A549 (cell line): ENCODE measurements at regions not wholly inside any gene's neighbourhood (a gene's known extent, or its start where the extent isn't known, plus 50 kb on each side); places are given as distances from the start of the nearest gene placed in this dataset.

Experiments
- ATAC-seq, 2 experiments: fragments of 200-7000 bp in 1 of 2; fragments of >200 bp in 1 of 2; cut with Nextera tagmentation in 1 of 2; cut with Tn5 transposase in 1 of 2; 3 replicates each; pipeline versions ENCODE4 v1.8.0 to v1.9.1; 2018 to 2020; ENCODE audit warnings: mild to moderate bottlenecking in 1 of 2, moderate library complexity in 1 of 2
- CTCF ChIA-PET: fragments of 300-600 bp; sonication (Branson Sonifier 250); formaldehyde crosslinking; extraction: SDS; loops from one replicate; lab custom pipeline; 2021; ENCODE audit warnings: antibody characterized with exemption, inconsistent platforms; lab: Yijun Ruan, JAX
- POLR2A ChIA-PET: fragments of 350-600 bp; formaldehyde crosslinking; extraction: SDS; loops from one replicate; lab custom pipeline; 2021; ENCODE audit warnings: antibody characterized with exemption, inconsistent platforms; lab: Yijun Ruan, JAX
- DNase-seq, 2 experiments: peaks; one replicate each; pipeline versions ENCODE4 v3.0.0 to v3.0.0-alpha.2; 2011 to 2016; ENCODE audit warnings: low read depth in 1 of 2, low spot score in 1 of 2
- FAIRE-seq: peaks from 2 replicates; lab custom pipeline; 2011; peaks lifted over from hg19 to GRCh38; lab: Jason Lieb, UNC
- H3K27ac ChIP-seq, 2 experiments: fragments of >200 bp; sonication (Bioruptor Twin); formaldehyde crosslinking; 3 replicates each; pipeline ENCODE4 v1.5.1; 2016 to 2017
- H3K4me1 ChIP-seq: fragments of >200 bp; sonication (Bioruptor Twin); formaldehyde crosslinking; 3 replicates; pipeline ENCODE4 v1.6.1; 2016
- H3K4me2 ChIP-seq: fragments of >200 bp; sonication (Bioruptor Twin); formaldehyde crosslinking; 3 replicates; pipeline ENCODE4 v1.6.1; 2016
- H3K4me3 ChIP-seq: fragments of >200 bp; sonication (Bioruptor Twin); formaldehyde crosslinking; 3 replicates; pipeline ENCODE4 v1.5.1; 2016
- H3K9me3 ChIP-seq: fragments of >200 bp; sonication (Bioruptor Twin); formaldehyde crosslinking; 3 replicates; pipeline ENCODE4 v1.6.1; 2016
- BCL3 ChIP-seq: fragments of >200 bp; sonication (Bioruptor Twin); formaldehyde crosslinking; IDR thresholded peaks from 3 replicates; pipeline ENCODE4 v1.6.1; 2016
- BHLHE40 ChIP-seq: IDR thresholded peaks from 2 replicates; pipeline ENCODE4 v1.6.1; 2012; ENCODE audit warnings: low read depth, low read length, inconsistent platforms
- CBX2 ChIP-seq: fragments of 200-600 bp; sonication (generic); IDR thresholded peaks from 2 replicates; pipeline ENCODE4 v1.6.1; 2016; ENCODE audit warnings: low read depth, mild to moderate bottlenecking, borderline replicate concordance
- CTCF ChIP-seq: fragments of >200 bp; sonication (Bioruptor Twin); formaldehyde crosslinking; IDR thresholded peaks from 3 replicates; pipeline ENCODE4 v1.5.1; 2016
- EHF ChIP-seq: fragments of 250-450 bp; sonication (Bioruptor Pico); IDR thresholded peaks from 2 replicates; pipeline ENCODE4 v1.5.0; 2020; ENCODE audit warnings: mild to moderate bottlenecking
- ESRRA ChIP-seq: fragments of 150-350 bp; IDR thresholded peaks from 2 replicates; pipeline ENCODE4 v1.6.1; 2014; ENCODE audit warnings: mild to moderate bottlenecking, low read length, borderline replicate concordance
- FOSB ChIP-seq: fragments of 250-450 bp; sonication (Bioruptor Pico); IDR thresholded peaks from 2 replicates; pipeline ENCODE4 v1.5.0; 2020; ENCODE audit warnings: mild to moderate bottlenecking, moderate library complexity
- FOSL2 ChIP-seq, 2 experiments: fragments of 450-650 bp in 1 of 2; fragments of >200 bp in 1 of 2; sonication (Bioruptor Twin) in 1 of 2; formaldehyde crosslinking; IDR thresholded peaks; 2 replicates each; pipeline versions ENCODE4 v1.5.0 to v1.6.1; 2016 to 2020; ENCODE audit warnings: mild to moderate bottlenecking in 1 of 2, moderate library complexity in 1 of 2
- FOXS1 ChIP-seq: fragments of 250-450 bp; sonication (Bioruptor Pico); IDR thresholded peaks from 2 replicates; pipeline ENCODE4 v1.5.0; 2020; ENCODE audit warnings: mild to moderate bottlenecking, moderate library complexity
- HES2 ChIP-seq: fragments of >200 bp; sonication (Bioruptor Twin); formaldehyde crosslinking; IDR thresholded peaks from 2 replicates; pipeline ENCODE4 v1.6.1; 2016
- HMGXB4 ChIP-seq: fragments of 250-450 bp; sonication (Bioruptor Pico); IDR thresholded peaks from 2 replicates; pipeline ENCODE4 v1.5.0; 2021; ENCODE audit warnings: mild to moderate bottlenecking, moderate library complexity, borderline replicate concordance
- HOXA7 ChIP-seq: fragments of 250-450 bp; sonication (Bioruptor Pico); IDR thresholded peaks from 2 replicates; pipeline ENCODE4 v1.5.0; 2020; ENCODE audit warnings: mild to moderate bottlenecking, moderate library complexity
- HOXB13 ChIP-seq: fragments of 250-450 bp; sonication (Bioruptor Pico); IDR thresholded peaks from 2 replicates; pipeline ENCODE4 v1.5.0; 2020; ENCODE audit warnings: low read depth, mild to moderate bottlenecking, moderate library complexity
- HOXB5 ChIP-seq: fragments of 250-450 bp; sonication (Bioruptor Pico); IDR thresholded peaks from 2 replicates; pipeline ENCODE4 v1.5.0; 2020; ENCODE audit warnings: mild to moderate bottlenecking, moderate library complexity
- KDM1A ChIP-seq: fragments of 200-600 bp; sonication (generic); IDR thresholded peaks from 2 replicates; pipeline ENCODE4 v1.6.1; 2016; ENCODE audit warnings: low read depth, mild to moderate bottlenecking
- MAFK ChIP-seq: fragments of 450-650 bp; IDR thresholded peaks from 2 replicates; pipeline ENCODE4 v1.6.1; 2014; ENCODE audit not compliant: partially characterized antibody
- MAX ChIP-seq: IDR thresholded peaks from 2 replicates; pipeline ENCODE4 v1.6.1; 2012
- MAZ ChIP-seq: fragments of 150-350 bp; IDR thresholded peaks from 2 replicates; pipeline ENCODE4 v1.6.1; 2014; ENCODE audit warnings: antibody characterized with exemption, low read depth, low read length, borderline replicate concordance
- NR3C1 ChIP-seq: fragments of >200 bp; sonication (Bioruptor Twin); formaldehyde crosslinking; IDR thresholded peaks from 3 replicates; pipeline ENCODE4 v1.6.1; 2017
- POLR2A ChIP-seq: IDR thresholded peaks from 2 replicates; pipeline ENCODE4 v1.6.1; 2012; ENCODE audit warnings: mild to moderate bottlenecking, low read length
- RCOR1 ChIP-seq: fragments of 150-350 bp; IDR thresholded peaks from 2 replicates; pipeline ENCODE4 v1.6.1; 2014; ENCODE audit warnings: antibody characterized with exemption, low read length, low read depth
- RFX5 ChIP-seq: fragments of 450-650 bp; IDR thresholded peaks from 2 replicates; pipeline ENCODE4 v1.7.1; 2014; ENCODE audit warnings: antibody characterized with exemption, mild to moderate bottlenecking, moderate library complexity
- RNF2 ChIP-seq: fragments of 200-600 bp; sonication (generic); IDR thresholded peaks from 2 replicates; pipeline ENCODE4 v1.6.1; 2016; ENCODE audit warnings: low read depth, mild to moderate bottlenecking, antibody characterized with exemption, moderate library complexity, borderline replicate concordance
- SREBF2 ChIP-seq: fragments of 450-650 bp; IDR thresholded peaks from 2 replicates; pipeline ENCODE4 v1.6.1; 2014; ENCODE audit warnings: mild to moderate bottlenecking, moderate library complexity
- TFCP2L1 ChIP-seq: fragments of 250-450 bp; sonication (Bioruptor Pico); IDR thresholded peaks from 2 replicates; pipeline ENCODE4 v1.5.0; 2021; ENCODE audit warnings: mild to moderate bottlenecking
- TP53 ChIP-seq: fragments of 250-450 bp; sonication (Bioruptor Pico); IDR thresholded peaks from 2 replicates; pipeline ENCODE4 v1.5.0; 2021; ENCODE audit warnings: mild to moderate bottlenecking, moderate library complexity
- ZFP36 ChIP-seq: fragments of 450-650 bp; IDR thresholded peaks from 2 replicates; pipeline ENCODE4 v1.6.1; 2014; ENCODE audit warnings: borderline replicate concordance; ENCODE audit not compliant: partially characterized antibody
- ZSCAN20 ChIP-seq: fragments of 250-450 bp; sonication (Bioruptor Pico); IDR thresholded peaks from 2 replicates; pipeline ENCODE4 v1.8.0; 2022; ENCODE audit warnings: mild to moderate bottlenecking, moderate library complexity
- WGBS: methylation state at CpG from one replicate; pipeline ENCODE4 v1.1.6; 2017; ENCODE audit errors: missing lambda C conversion rate; 5-methylcytosine and 5-hydroxymethylcytosine counted together

- H3K4me3 ChIP-seq = no peak overlapping the region
- ATAC-seq (no peak), DNase-seq (no peak), FAIRE-seq (no peak)
- H3K4me2 ChIP-seq = no peak overlapping the region
- 45% methylated on average over 2 of the region's 2 CpGs for WGBS
- POLR2A ChIA-PET = no interaction called here
- H3K9me3 ChIP-seq = no peaks in the 10 kb centered on the region
- no peak overlapping the region for H3K27ac ChIP-seq
- CTCF ChIA-PET = interaction anchor here (1.0 to 1.8 kb wide), 2 partner anchors 10 to 12 kb away, joined by 3 to 7 read pairs; no protein-coding TSS in a partner anchor
- TF ChIP-seq NR3C1 = no peak
- no peak for TF ChIP-seq SREBF2
- no peak for TF ChIP-seq ESRRA
- no peak for TF ChIP-seq BHLHE40
- TF ChIP-seq MAX = no peak
- TF ChIP-seq HMGXB4 = no peak
- no peak for TF ChIP-seq HOXA7 (CRISPR knock-in tag)
- TF ChIP-seq CTCF = no peak
- TF ChIP-seq RNF2 = no peak
- no peak for TF ChIP-seq TP53 (CRISPR knock-in tag)
- TF ChIP-seq FOSL2 (IDR thresholded peaks at IDR 0.05) = no peak
- TF ChIP-seq FOSL2 (CRISPR knock-in tag; IDR thresholded peaks at IDR 0.05) = no peak
- TF ChIP-seq RCOR1 = no peak
- TF ChIP-seq BCL3 = no peak
- no peak for TF ChIP-seq HOXB5 (CRISPR knock-in tag)
- TF ChIP-seq EHF (CRISPR knock-in tag) = no peak
- TF ChIP-seq ZSCAN20 = no peak
- TF ChIP-seq CBX2 = no peak
- no peak for TF ChIP-seq POLR2A
- TF ChIP-seq TFCP2L1 = no peak
- TF ChIP-seq RFX5 = no peak
- H3K4me1 ChIP-seq = 0 out of 3 replicates have a peak, but pooled peaks cover 3% of the 10 kb centered on the region
Measured at GRCh38 chr1:232339073-232339472, 290.9 kb downstream of the SIPA1L2 start.

- no peak overlapping the region for H3K27ac ChIP-seq
- DNase-seq (no peak), FAIRE-seq (no peak), ATAC-seq (no peak)
- H3K4me2 ChIP-seq = no peak overlapping the region
- POLR2A ChIA-PET = no interaction called here
- TF ChIP-seq MAFK (no peak), RFX5 (no peak), FOXS1 (CRISPR knock-in tag) (no peak), EHF (CRISPR knock-in tag) (no peak), KDM1A (no peak), MAZ (no peak), CTCF (no peak), HOXB5 (CRISPR knock-in tag) (no peak), ZFP36 (no peak), FOSB (CRISPR knock-in tag) (no peak), HES2 (no peak), HOXB13 (CRISPR knock-in tag) (no peak), ZSCAN20 (no peak)
- H3K4me1 ChIP-seq = 0 out of 3 replicates have a peak, but pooled peaks cover 3% of the 10 kb centered on the region
- WGBS = 39% methylated on average over 3 of the region's 4 CpGs
- H3K9me3 ChIP-seq = no peaks in the 10 kb centered on the region
- CTCF ChIA-PET = interaction anchor here (0.6 kb wide), 1 partner anchor 398 kb away, joined by 5 read pairs; no protein-coding TSS in a partner anchor
- no peak overlapping the region for H3K4me3 ChIP-seq
Measured at GRCh38 chr1:232335741-232336293, 294.1 kb downstream of the SIPA1L2 start.
